ENCODE measurements at regions not wholly inside any gene's neighbourhood (a gene's known extent, or its start where the extent isn't known, plus 50 kb on each side); places are given as distances from the start of the nearest gene placed in this dataset.
"Not testable (repeated sequence)": the region's sequence is repeated elsewhere in the genome, so short reads cannot be mapped to it uniquely, and the experiment has no call there.

GRCh38 chr12:88891434-88891833 is 311.2 kb upstream of the KITLG start:
- DNase-seq (ENCODE audit: low spot score), result not testable (repeated sequence)

GRCh38 chr12:88889326-88890110 is 309.2 kb upstream of the KITLG start:
- no peak for DNase-seq (ENCODE audit: low spot score)

- no peak for DNase-seq (ENCODE audit: low spot score)
Measured at GRCh38 chr12:88884600-88884999, 304.3 kb upstream of the KITLG start.

GRCh38 chr12:88882662-88883061 is 302.4 kb upstream of the KITLG start:
- no peak for DNase-seq (ENCODE audit: low spot score)

GRCh38 chr12:88880051-88880450 is 299.8 kb upstream of the KITLG start:
- DNase-seq (ENCODE audit: low spot score), result no peak

GRCh38 chr12:88878295-88878694 is 298.0 kb upstream of the KITLG start:
- no peak for DNase-seq (ENCODE audit: low spot score)

- DNase-seq (ENCODE audit: low spot score), result no peak
Measured at GRCh38 chr12:88876857-88877256, 296.6 kb upstream of the KITLG start.

- no peak for DNase-seq (ENCODE audit: low spot score)
Measured at GRCh38 chr12:88870000-88870737, 289.9 kb upstream of the KITLG start.

GRCh38 chr12:88868050-88868449 is 287.8 kb upstream of the KITLG start:
- DNase-seq (ENCODE audit: low spot score), result no peak

- DNase-seq (ENCODE audit: low spot score), result no peak
Measured at GRCh38 chr12:88867510-88867909, 287.2 kb upstream of the KITLG start.

- no peak for DNase-seq (ENCODE audit: low spot score)
Measured at GRCh38 chr12:88866881-88867280, 286.6 kb upstream of the KITLG start.

GRCh38 chr12:88865537-88865936 is 285.3 kb upstream of the KITLG start:
- no peak for DNase-seq (ENCODE audit: low spot score)

- no peak for DNase-seq (ENCODE audit: low spot score)
Measured at GRCh38 chr12:88860851-88861250, 280.6 kb upstream of the KITLG start.

- DNase-seq (ENCODE audit: low spot score), result no peak
Measured at GRCh38 chr12:88856201-88856600, 275.9 kb upstream of the KITLG start.

- DNase-seq (ENCODE audit: low spot score), result no peak
Measured at GRCh38 chr12:88855301-88855700, 275.0 kb upstream of the KITLG start.

- no peak for DNase-seq (ENCODE audit: low spot score)
Measured at GRCh38 chr12:88854260-88854659, 274.0 kb upstream of the KITLG start.

- DNase-seq (ENCODE audit: low spot score), result not testable (repeated sequence)
Measured at GRCh38 chr12:88847246-88847645, 267.0 kb upstream of the KITLG start.

- DNase-seq (ENCODE audit: low spot score), result no peak
Measured at GRCh38 chr12:88844426-88844825, 264.2 kb upstream of the KITLG start.

- no peak for DNase-seq (ENCODE audit: low spot score)
Measured at GRCh38 chr12:88842314-88842713, 262.0 kb upstream of the KITLG start.

GRCh38 chr12:88839486-88839885 is 259.2 kb upstream of the KITLG start:
- DNase-seq (ENCODE audit: low spot score), result no peak

- DNase-seq (ENCODE audit: low spot score), result no peak
Measured at GRCh38 chr12:88836156-88836555, 255.9 kb upstream of the KITLG start.

- no peak for DNase-seq (ENCODE audit: low spot score)
Measured at GRCh38 chr12:88834226-88834625, 254.0 kb upstream of the KITLG start.

- DNase-seq (ENCODE audit: low spot score), result no peak
Measured at GRCh38 chr12:88833641-88834116, 253.4 kb upstream of the KITLG start.
